GM19043 (cell line): ENCODE measurements at regions not wholly inside any gene's neighbourhood (a gene's known extent, or its start where the extent isn't known, plus 50 kb on each side); places are given as distances from the start of the nearest gene placed in this dataset.

Experiments
- ATAC-seq: cut with Tn5 transposase; IDR thresholded peaks from one replicate; pipeline ENCODE4 v1.9.1; 2021; ENCODE audit warnings: low read depth; ENCODE audit not compliant: unreplicated experiment

- ATAC-seq: no peak
Measured at GRCh38 chr5:6274846-6275543, 103.4 kb downstream of the MED10 start.

- ATAC-seq: no peak
Measured at GRCh38 chr5:6273749-6274148, 104.6 kb downstream of the MED10 start.

- no peak for ATAC-seq
Measured at GRCh38 chr5:6273090-6273735, 105.1 kb downstream of the MED10 start.

GRCh38 chr5:6269925-6270324 is 108.4 kb downstream of the MED10 start:
- ATAC-seq: no peak

- no peak for ATAC-seq
Measured at GRCh38 chr5:6266671-6267197, 111.6 kb downstream of the MED10 start.

GRCh38 chr5:6264394-6264793 is 114.0 kb downstream of the MED10 start:
- ATAC-seq: no peak

- no peak for ATAC-seq
Measured at GRCh38 chr5:6262651-6263363, 115.5 kb downstream of the MED10 start.

GRCh38 chr5:6261668-6262067 is 116.7 kb downstream of the MED10 start:
- no peak for ATAC-seq

- no peak for ATAC-seq
Measured at GRCh38 chr5:6261256-6261655, 117.1 kb downstream of the MED10 start.

GRCh38 chr5:6260846-6261245 is 117.5 kb downstream of the MED10 start:
- ATAC-seq: no peak

- no peak for ATAC-seq
Measured at GRCh38 chr5:6256901-6257300, 121.4 kb downstream of the MED10 start.

GRCh38 chr5:6255956-6256355 is 122.4 kb downstream of the MED10 start:
- ATAC-seq: no peak

- ATAC-seq: no peak
Measured at GRCh38 chr5:6253846-6254245, 124.5 kb downstream of the MED10 start.

- ATAC-seq: no peak
Measured at GRCh38 chr5:6253281-6253680, 125.1 kb downstream of the MED10 start.

GRCh38 chr5:6252581-6252980 is 125.8 kb downstream of the MED10 start:
- no peak for ATAC-seq

GRCh38 chr5:6251565-6252102 is 126.7 kb downstream of the MED10 start:
- ATAC-seq: no peak

- ATAC-seq: no peak
Measured at GRCh38 chr5:6250121-6250520, 128.2 kb downstream of the MED10 start.

- ATAC-seq: no peak
Measured at GRCh38 chr5:6248132-6248531, 130.2 kb downstream of the MED10 start.

- ATAC-seq: no peak
Measured at GRCh38 chr5:6246820-6247437, 131.4 kb downstream of the MED10 start.

GRCh38 chr5:6244339-6244714 is 134.0 kb downstream of the MED10 start:
- no peak for ATAC-seq
